ENCODE measurements at regions not wholly inside any gene's neighbourhood (a gene's known extent, or its start where the extent isn't known, plus 50 kb on each side); places are given as distances from the start of the nearest gene placed in this dataset.

- no peak for DNase-seq (ENCODE audit: low spot score)
Observed at GRCh38 chr1:106564192-106564591, 492.3 kb upstream of the PRMT6 start.

DNA sequence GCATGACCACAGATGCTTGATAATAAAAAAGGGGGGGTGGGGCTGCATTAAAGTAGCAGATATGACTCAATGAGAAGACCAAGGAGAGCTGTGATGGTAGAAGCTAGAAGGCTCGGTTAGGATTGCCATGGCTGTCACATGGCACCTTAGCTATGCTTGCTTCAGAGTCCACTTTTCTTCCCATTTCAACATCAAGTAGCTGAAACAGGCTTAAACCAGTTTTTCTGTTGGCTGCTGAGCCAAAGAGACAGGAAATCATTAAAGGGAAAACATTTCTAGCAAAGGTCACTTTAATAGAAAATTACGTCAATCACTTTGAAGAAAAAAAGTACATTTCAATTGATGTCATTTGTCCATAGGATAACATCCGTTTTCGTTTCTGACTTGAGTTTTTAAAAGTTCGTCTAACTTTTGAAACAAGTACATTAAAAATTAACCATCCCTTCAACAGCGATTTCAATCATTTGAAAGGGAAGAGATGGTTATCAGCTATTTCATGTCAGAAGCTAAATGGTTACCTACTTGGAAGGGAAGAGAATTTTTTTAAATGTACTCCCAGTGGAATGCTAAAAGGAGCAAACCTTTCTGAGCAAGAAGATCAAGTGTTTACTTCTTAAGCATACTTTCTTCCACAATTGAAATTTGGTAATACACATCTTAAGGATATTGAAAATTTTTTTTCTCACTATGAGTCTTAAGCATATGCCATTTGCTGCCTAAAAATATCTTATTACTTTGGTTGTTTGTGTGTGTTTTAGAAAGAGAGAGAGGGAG lies 488.1 kb upstream of the PRMT6 start:
- DNase-seq (ENCODE audit: low spot score): no peak

GRCh38 chr1:106571109-106571508 lies 485.4 kb upstream of the PRMT6 start:
- no peak for DNase-seq (ENCODE audit: low spot score)

- no peak for DNase-seq (ENCODE audit: low spot score)
Observed at GRCh38 chr1:106584107-106584506, 472.4 kb upstream of the PRMT6 start.

GRCh38 chr1:106584676-106585075 lies 471.8 kb upstream of the PRMT6 start:
- DNase-seq (ENCODE audit: low spot score): no peak

DNA sequence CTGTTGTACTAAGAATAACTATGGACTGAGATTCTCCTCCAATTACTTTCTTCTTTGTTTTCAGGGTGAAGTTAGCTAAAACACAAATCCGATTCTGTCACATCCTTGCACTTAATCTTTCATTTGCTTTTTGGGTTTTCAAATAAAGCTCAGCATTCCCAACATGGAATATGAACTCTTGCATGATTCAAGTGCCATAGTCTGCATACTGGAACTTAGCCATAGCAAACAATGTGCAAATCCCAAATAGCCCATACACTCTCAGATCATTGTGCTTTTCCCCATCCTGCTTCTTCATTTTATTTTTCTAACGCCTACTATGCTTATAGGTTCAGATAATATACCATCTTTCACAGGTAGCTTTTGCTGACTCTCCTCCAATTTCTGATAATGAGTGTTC lies 455.8 kb upstream of the PRMT6 start:
- no peak for DNase-seq (ENCODE audit: low spot score)

- no peak for DNase-seq (ENCODE audit: low spot score)
Observed at GRCh38 chr1:106603616-106604015, 452.9 kb upstream of the PRMT6 start.

DNA sequence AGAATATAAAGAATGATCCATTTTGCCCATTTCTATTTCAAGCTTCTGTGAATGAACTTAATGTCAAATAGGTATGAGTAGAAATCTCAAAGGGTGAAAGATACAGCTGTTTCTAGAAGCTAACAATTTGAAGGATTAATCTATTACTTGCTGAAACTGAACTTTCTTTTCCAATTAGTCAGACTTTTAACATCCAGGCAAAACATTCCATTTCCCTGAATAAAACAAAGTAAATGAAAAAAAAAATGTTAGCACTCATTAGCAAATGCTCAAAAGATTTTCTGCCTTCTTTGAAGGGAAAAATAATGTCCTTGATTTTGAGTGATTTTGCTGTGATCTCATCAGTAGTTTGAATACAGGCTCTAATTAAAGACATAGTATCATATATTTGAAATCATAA lies 447.6 kb upstream of the PRMT6 start:
- DNase-seq (ENCODE audit: low spot score): no peak

DNA sequence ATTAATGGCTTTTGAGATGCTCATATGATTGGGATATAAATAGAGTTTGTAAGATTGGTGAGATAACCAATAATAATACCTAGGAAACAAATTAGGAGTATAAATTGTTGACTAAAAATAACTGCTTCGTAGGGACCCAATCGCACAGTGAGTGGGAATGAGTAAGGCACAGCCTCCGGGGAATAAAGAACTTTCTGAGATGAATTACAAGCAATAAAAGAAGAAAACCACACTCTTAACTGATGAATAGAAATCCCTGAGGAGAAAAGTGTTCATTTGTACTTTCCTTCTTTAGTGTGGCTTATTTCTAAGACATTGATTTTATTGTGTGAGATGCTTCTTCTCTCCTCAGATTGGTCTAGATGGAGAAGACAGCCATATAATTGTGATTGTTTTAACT lies 443.4 kb upstream of the PRMT6 start:
- DNase-seq (ENCODE audit: low spot score): no peak

- DNase-seq (ENCODE audit: low spot score): no peak
Observed at GRCh38 chr1:106613861-106614260, 442.6 kb upstream of the PRMT6 start.

DNA sequence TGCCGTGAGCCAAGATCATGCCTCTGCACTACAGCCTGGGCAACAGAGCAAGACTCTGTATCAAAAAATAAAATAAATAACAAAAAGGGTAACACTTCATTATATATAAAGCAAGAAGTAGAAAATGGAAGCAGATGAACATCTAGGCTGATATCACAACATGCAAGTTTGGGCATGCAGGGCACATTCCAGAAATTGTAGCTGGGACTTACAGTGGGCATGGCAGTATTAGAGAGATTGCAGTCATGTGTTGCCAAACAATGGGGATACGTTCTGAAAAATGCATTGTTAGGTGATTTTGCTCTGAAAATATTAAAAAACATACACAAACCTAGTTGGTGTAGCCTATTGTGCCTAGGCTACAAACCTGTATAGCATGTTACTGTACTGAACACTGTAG lies 441.0 kb upstream of the PRMT6 start:
- DNase-seq (ENCODE audit: low spot score): no peak

DNA sequence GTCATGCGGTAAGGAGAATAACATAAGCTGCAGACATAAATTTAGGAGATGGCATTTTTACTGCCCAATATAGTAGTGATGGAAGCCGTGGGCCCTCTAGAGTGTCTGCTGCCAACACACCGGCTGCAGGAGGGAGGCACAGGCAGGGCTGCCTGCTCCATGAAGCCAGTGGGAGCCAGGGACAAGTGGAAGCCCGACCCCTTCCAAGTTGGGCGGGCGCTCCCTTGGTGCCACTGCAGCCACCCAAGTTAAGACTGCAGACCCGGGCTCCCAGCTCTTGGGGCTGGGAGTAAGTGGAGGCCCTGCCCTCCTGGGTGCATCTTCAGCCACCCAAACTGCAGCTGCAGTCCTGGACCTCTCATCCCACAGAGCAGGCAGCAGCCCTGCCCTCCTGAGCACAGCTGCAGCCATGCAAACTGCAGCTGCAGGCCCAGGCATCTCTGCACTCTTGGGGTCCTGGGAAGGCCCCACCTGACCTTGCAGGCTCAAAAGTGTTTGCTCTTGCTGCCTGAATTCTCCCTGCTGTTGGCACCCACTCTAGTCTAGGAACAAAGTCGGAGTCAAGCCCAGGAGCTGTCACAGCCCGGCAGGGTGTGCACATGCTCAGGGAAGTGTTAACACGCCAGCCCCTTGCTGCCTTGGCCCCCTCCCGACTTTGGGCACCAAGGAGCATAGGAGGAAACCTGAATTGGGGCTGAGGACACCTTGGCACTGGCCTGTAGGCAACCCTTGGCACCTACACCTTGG lies 437.2 kb upstream of the PRMT6 start:
- no peak for DNase-seq (ENCODE audit: low spot score)

GRCh38 chr1:106619827-106620134 lies 436.7 kb upstream of the PRMT6 start:
- no peak for DNase-seq (ENCODE audit: low spot score)

DNA sequence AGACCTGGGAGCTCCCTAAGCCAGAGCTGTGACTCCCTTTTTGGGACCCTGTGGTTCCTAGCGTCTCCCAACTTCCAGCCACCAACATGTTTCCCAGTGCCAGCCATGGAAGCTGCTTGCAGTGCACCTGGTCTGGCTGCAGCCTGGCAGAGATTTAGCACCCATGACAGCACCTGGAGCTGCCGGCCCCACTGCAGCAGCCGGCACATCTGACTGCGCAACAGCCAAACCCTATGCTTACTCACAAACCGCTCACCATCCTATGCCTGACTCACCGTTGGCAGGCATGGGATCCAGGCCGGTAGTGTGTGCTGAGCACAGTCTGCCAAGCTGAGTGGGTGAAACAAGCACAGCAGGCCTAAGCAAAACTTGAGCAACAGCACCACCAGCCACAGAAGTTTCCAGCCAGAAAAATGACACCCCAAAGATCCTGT lies 435.9 kb upstream of the PRMT6 start:
- DNase-seq (ENCODE audit: low spot score): no peak

GRCh38 chr1:106621853-106622252 lies 434.6 kb upstream of the PRMT6 start:
- DNase-seq (ENCODE audit: low spot score): no peak

DNA sequence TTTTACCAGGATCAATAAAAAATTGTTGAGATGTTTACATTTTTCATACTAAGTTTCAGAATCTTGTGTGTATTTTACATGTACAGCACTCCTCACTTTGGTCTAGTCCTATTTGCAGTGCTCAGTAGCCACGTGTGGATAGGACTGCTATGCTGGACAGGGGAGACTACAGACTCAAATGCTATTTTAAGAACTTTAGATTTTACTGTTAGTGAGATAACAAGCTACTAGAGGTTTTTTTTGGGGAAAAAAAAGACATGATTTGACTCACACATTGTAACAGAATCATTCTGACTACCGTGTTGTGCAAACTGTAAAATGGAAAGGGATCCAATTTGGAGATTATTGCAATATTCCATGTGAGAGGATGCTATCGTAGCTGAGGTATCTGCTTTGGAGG lies 418.9 kb upstream of the PRMT6 start:
- DNase-seq (ENCODE audit: low spot score): no peak

- DNase-seq (ENCODE audit: low spot score): no peak
Observed at GRCh38 chr1:106646261-106646784, 410.2 kb upstream of the PRMT6 start.

- DNase-seq (ENCODE audit: low spot score): no peak
Observed at GRCh38 chr1:106646816-106647215, 409.7 kb upstream of the PRMT6 start.

DNA sequence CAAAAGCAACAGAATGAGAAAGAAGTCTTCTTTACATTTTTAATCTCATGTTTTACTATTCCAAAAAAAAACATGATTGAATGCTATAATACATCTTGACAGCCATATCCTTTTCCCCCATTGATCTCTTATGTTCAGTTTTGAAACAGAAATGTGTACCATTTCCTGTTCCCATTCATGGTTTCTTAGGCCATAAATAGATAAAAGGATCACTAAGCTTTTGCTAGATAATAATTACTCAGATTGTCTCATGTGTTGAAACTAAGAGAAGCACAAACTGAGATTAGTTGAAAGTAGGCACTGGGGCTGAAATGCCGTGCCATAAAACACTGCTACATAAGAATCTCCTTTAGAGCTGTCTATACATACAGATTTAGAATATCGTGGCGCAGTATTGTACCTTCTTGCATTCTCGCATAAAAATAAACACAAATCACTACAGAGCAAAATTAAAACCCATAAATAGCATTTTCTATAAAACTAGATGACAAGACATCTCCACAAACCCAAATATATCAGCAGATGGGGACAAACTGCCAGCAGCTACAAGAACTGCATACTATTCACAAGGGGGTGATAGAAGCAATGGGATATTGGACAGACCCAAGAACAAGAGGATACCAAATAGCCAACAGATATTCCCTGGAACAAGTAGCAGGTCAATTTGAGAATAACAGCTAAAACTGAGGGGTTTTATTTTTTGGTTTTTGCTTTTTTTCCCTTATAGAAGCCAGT lies 405.3 kb upstream of the PRMT6 start:
- DNase-seq (ENCODE audit: low spot score): no peak

DNA sequence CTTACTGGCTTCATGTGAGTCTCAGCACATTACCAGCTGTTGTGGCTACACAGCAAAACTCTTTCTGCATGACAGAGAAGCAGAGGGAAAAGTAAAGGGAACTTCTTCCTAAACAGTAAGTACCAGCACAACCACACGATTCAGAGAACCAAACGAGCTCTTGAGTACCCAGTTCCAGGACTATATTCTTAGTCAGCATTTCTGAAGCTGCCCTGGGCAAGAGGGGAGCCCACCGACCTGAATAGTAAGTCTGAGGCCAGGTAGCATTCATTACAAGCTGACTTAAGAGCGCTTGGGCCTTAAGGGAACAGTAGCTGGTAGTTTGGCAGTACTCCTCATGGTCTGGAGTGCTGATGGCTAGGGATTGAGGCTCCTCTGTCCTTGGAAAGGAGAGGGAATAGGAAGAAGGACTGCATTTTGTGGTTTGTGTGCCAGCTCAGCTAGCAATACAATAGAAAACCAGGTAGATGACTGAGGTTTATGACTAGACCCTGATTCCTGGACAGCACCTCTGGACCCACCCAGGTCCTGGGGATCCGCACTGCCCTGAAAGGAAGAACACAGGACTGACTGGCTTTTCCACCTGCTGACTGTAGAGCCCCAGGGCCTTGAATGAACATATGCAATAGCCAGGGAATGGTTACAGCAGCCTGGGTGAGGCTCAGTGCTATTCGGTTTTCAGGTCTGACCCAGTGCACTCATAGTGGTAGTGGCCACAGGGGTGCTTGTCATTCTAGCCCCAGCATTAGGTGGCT lies 396.8 kb upstream of the PRMT6 start:
- no peak for DNase-seq (ENCODE audit: low spot score)

GRCh38 chr1:106675558-106675957 lies 380.9 kb upstream of the PRMT6 start:
- no peak for DNase-seq (ENCODE audit: low spot score)

- DNase-seq (ENCODE audit: low spot score): no peak
Observed at GRCh38 chr1:106676021-106676420, 380.5 kb upstream of the PRMT6 start.
